AG09319 (cell line): ENCODE measurements at regions not wholly inside any gene's neighbourhood (a gene's known extent, or its start where the extent isn't known, plus 50 kb on each side); places are given as distances from the start of the nearest gene placed in this dataset.
"Not testable (repeated sequence)": the region's sequence is repeated elsewhere in the genome, so short reads cannot be mapped to it uniquely, and the experiment has no call there.

Source experiments
- DNase-seq: peaks from one replicate; pipeline ENCODE4 v3.0.0-alpha.2; 2010; ENCODE audit warnings: low read depth; ENCODE audit errors: extremely low read depth
- TF ChIP-seq, protein P1 (sequence below): IDR thresholded peaks from 2 replicates; pipeline ENCODE4 v1.5.1; 2011; ENCODE audit warnings: low read depth, mild to moderate bottlenecking, inconsistent platforms, low read length, moderate library complexity

DNA sequence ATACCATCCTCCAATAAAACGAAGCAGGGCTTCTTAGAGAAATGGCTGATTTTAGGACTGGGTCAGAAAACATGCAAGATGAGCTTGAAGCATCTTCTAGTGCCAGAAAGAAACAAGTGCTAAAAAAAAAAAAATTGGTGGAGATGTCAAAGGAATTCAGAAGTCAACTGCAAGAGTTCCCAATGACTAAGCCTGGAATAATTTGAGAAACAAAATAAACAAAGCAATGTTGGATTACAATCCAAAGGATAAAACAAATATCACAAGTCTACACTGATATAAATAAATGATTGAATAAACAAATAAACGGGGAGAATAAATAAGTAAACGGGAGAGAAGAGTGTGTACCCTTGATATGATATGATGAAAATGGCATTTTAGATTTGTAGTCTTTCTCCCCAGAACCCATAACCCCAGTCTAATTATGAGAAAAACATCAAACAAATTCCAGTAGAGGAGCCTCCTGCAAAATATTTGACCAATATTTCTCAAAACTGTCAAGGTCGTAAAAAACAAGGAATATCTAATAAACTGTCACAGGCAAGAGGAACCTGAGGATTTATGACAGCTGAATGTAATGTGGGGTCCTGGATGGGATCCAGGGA is 63.5 kb upstream of the CCL21 start:
- TF ChIP-seq, protein P1, sequence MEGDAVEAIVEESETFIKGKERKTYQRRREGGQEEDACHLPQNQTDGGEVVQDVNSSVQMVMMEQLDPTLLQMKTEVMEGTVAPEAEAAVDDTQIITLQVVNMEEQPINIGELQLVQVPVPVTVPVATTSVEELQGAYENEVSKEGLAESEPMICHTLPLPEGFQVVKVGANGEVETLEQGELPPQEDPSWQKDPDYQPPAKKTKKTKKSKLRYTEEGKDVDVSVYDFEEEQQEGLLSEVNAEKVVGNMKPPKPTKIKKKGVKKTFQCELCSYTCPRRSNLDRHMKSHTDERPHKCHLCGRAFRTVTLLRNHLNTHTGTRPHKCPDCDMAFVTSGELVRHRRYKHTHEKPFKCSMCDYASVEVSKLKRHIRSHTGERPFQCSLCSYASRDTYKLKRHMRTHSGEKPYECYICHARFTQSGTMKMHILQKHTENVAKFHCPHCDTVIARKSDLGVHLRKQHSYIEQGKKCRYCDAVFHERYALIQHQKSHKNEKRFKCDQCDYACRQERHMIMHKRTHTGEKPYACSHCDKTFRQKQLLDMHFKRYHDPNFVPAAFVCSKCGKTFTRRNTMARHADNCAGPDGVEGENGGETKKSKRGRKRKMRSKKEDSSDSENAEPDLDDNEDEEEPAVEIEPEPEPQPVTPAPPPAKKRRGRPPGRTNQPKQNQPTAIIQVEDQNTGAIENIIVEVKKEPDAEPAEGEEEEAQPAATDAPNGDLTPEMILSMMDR, result no peak
- no peak for DNase-seq

- TF ChIP-seq, protein P1, result no peak
- DNase-seq, result no peak
Observed at GRCh38 chr9:34771007-34771406, 61.1 kb upstream of the CCL21 start.

GRCh38 chr9:34767087-34767486 is 57.2 kb upstream of the CCL21 start:
- DNase-seq, result not testable (repeated sequence)

DNA sequence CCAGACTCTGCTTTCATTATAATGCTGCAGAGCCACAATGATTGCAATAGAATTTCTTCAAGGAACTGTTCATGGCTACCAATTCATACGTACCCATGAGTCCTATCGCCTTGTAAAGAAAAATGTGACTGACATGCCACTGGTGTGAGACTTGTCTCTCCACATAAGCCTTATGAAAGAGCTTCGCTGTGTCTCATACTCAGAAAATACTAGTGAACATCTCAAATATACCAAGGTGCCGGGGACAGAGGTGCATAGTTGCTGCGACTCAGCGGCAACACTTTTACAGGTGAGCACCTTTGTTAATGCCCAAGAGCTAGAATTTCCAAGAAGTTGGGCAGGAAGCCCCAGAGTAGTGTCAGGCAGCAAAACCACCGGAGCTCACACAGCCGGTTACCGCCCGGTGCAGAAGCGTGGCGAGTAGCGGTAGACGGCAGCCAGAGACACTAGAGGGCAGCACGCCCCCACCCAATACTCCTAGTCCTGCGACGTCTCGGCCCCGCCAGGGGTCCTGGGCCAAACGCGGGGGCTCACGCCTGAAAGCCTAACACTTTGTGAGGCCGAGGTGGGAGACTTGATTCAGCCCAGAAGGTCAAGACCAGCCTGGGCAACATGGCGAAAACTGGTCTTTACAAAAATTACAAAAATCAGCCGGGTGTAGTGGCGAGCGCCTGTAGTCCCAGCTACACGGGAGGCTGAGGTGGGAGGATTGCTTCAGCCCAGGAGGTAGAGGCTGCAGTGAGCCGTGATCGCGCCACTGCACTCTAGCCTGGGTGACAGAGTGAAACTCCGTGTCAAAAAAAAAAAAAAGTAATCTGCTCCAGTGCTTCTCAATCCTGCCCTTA is 50.5 kb upstream of the CCL21 start:
- not testable (repeated sequence) for DNase-seq
- TF ChIP-seq, protein P1, result peak; percentile 46
